ENCODE measurements at regions not wholly inside any gene's neighbourhood (a gene's known extent, or its start where the extent isn't known, plus 50 kb on each side); places are given as distances from the start of the nearest gene placed in this dataset.

GRCh38 chr13:107276936-107277335 lies 709.0 kb upstream of the ARGLU1 start:
- Mint-ChIP-seq H3K27ac (no peak overlapping the region), H3K4me3 (no peak overlapping the region), H3K27me3 (no peaks in the 10 kb centered on the region), H3K36me3 (ENCODE audit: low read depth) (no peaks in the 10 kb centered on the region), H3K9me3 (no peaks in the 10 kb centered on the region), H3K4me1 (no peaks in the 10 kb centered on the region)
- DNase-seq, result no peak
- POLR2A ChIA-PET, result no interaction called here
- CTCF ChIA-PET, result no interaction called here

GRCh38 chr13:107275945-107276614 lies 708.1 kb upstream of the ARGLU1 start:
- Mint-ChIP-seq H3K4me1 (no peaks in the 10 kb centered on the region), H3K27ac (no peak overlapping the region), H3K27me3 (no peaks in the 10 kb centered on the region), H3K9me3 (no peaks in the 10 kb centered on the region), H3K36me3 (ENCODE audit: low read depth) (no peaks in the 10 kb centered on the region), H3K4me3 (no peak overlapping the region)
- ChIA-PET POLR2A (no interaction called here), CTCF (interaction anchor here (0.6 kb wide), 1 partner anchor 17 kb away, joined by 3 read pairs; no protein-coding TSS in a partner anchor)
- DNase-seq, result no peak

GRCh38 chr13:107275312-107275711 lies 707.4 kb upstream of the ARGLU1 start:
- Mint-ChIP-seq H3K9me3 (no peaks in the 10 kb centered on the region), H3K4me1 (no peaks in the 10 kb centered on the region), H3K36me3 (ENCODE audit: low read depth) (no peaks in the 10 kb centered on the region), H3K27ac (no peak overlapping the region), H3K4me3 (no peak overlapping the region), H3K27me3 (no peaks in the 10 kb centered on the region)
- ChIA-PET CTCF (no interaction called here), POLR2A (no interaction called here)
- DNase-seq, result no peak

GRCh38 chr13:107271227-107271626 lies 703.3 kb upstream of the ARGLU1 start:
- POLR2A ChIA-PET, result no interaction called here
- no peaks in the 10 kb centered on the region for H3K27me3 Mint-ChIP-seq
- H3K4me1 Mint-ChIP-seq, result no peaks in the 10 kb centered on the region
- H3K36me3 Mint-ChIP-seq (ENCODE audit: low read depth), result no peaks in the 10 kb centered on the region
- H3K27ac Mint-ChIP-seq, result no peak overlapping the region
- peaks cover 5% of the 10 kb centered on the region for H3K9me3 Mint-ChIP-seq
- H3K4me3 Mint-ChIP-seq, result no peak overlapping the region
- CTCF ChIA-PET, result no interaction called here
- no peak for DNase-seq

- no peaks in the 10 kb centered on the region for H3K27me3 Mint-ChIP-seq
- no peak overlapping the region for H3K27ac Mint-ChIP-seq
- H3K36me3 Mint-ChIP-seq (ENCODE audit: low read depth), result no peaks in the 10 kb centered on the region
- no peaks in the 10 kb centered on the region for H3K4me1 Mint-ChIP-seq
- DNase-seq, result no peak
- peaks cover 7% of the 10 kb centered on the region for H3K9me3 Mint-ChIP-seq
- no peak overlapping the region for H3K4me3 Mint-ChIP-seq
- ChIA-PET CTCF (no interaction called here), POLR2A (no interaction called here)
These were observed 698.7 kb upstream of the ARGLU1 start for GRCh38 chr13:107266657-107267056.

- Mint-ChIP-seq H3K27ac (no peak overlapping the region), H3K9me3 (no peaks in the 10 kb centered on the region), H3K36me3 (ENCODE audit: low read depth) (no peaks in the 10 kb centered on the region), H3K4me3 (no peak overlapping the region), H3K27me3 (no peaks in the 10 kb centered on the region), H3K4me1 (no peaks in the 10 kb centered on the region)
- ChIA-PET CTCF (interaction anchor here (1.2 kb wide), 1 partner anchor 17 kb away, joined by 3 read pairs; no protein-coding TSS in a partner anchor), POLR2A (no interaction called here)
- no peak for DNase-seq
These were observed 690.8 kb upstream of the ARGLU1 start for GRCh38 chr13:107258599-107259187.

- ChIA-PET CTCF (no interaction called here), POLR2A (no interaction called here)
- Mint-ChIP-seq H3K27me3 (no peaks in the 10 kb centered on the region), H3K27ac (no peak overlapping the region), H3K4me1 (no peaks in the 10 kb centered on the region), H3K9me3 (no peaks in the 10 kb centered on the region), H3K36me3 (ENCODE audit: low read depth) (no peaks in the 10 kb centered on the region), H3K4me3 (no peak overlapping the region)
- DNase-seq, result no peak
These were observed 686.5 kb upstream of the ARGLU1 start for GRCh38 chr13:107254392-107254791.

- CTCF ChIA-PET, result no interaction called here
- Mint-ChIP-seq H3K27ac (no peak overlapping the region), H3K4me3 (no peak overlapping the region), H3K27me3 (no peaks in the 10 kb centered on the region), H3K9me3 (no peaks in the 10 kb centered on the region), H3K4me1 (no peaks in the 10 kb centered on the region), H3K36me3 (ENCODE audit: low read depth) (no peaks in the 10 kb centered on the region)
- no peak for DNase-seq
- POLR2A ChIA-PET, result no interaction called here
These were observed 684.5 kb upstream of the ARGLU1 start for GRCh38 chr13:107252428-107252827.

- Mint-ChIP-seq H3K9me3 (no peaks in the 10 kb centered on the region), H3K4me3 (no peak overlapping the region), H3K27me3 (no peaks in the 10 kb centered on the region), H3K36me3 (ENCODE audit: low read depth) (no peaks in the 10 kb centered on the region), H3K4me1 (no peaks in the 10 kb centered on the region), H3K27ac (no peak overlapping the region)
- ChIA-PET CTCF (no interaction called here), POLR2A (no interaction called here)
- no peak for DNase-seq
These were observed 684.1 kb upstream of the ARGLU1 start for GRCh38 chr13:107252021-107252420.

- CTCF ChIA-PET, result no interaction called here
- no peak overlapping the region for H3K4me3 Mint-ChIP-seq
- H3K27ac Mint-ChIP-seq, result no peak overlapping the region
- POLR2A ChIA-PET, result no interaction called here
- no peak for DNase-seq
- H3K27me3 Mint-ChIP-seq, result no peaks in the 10 kb centered on the region
- H3K9me3 Mint-ChIP-seq, result no peaks in the 10 kb centered on the region
- no peaks in the 10 kb centered on the region for H3K4me1 Mint-ChIP-seq
- H3K36me3 Mint-ChIP-seq (ENCODE audit: low read depth), result no peaks in the 10 kb centered on the region
These were observed 683.4 kb upstream of the ARGLU1 start for GRCh38 chr13:107251341-107251740.

GRCh38 chr13:107250628-107251027 lies 682.7 kb upstream of the ARGLU1 start:
- Mint-ChIP-seq H3K4me3 (no peak overlapping the region), H3K27me3 (no peaks in the 10 kb centered on the region), H3K27ac (no peak overlapping the region), H3K4me1 (no peaks in the 10 kb centered on the region), H3K36me3 (ENCODE audit: low read depth) (no peaks in the 10 kb centered on the region), H3K9me3 (no peaks in the 10 kb centered on the region)
- POLR2A ChIA-PET, result no interaction called here
- DNase-seq, result no peak
- CTCF ChIA-PET, result no interaction called here

- Mint-ChIP-seq H3K4me3 (no peak overlapping the region), H3K9me3 (no peaks in the 10 kb centered on the region), H3K27me3 (no peaks in the 10 kb centered on the region), H3K27ac (no peak overlapping the region), H3K36me3 (ENCODE audit: low read depth) (no peaks in the 10 kb centered on the region), H3K4me1 (no peaks in the 10 kb centered on the region)
- POLR2A ChIA-PET, result no interaction called here
- DNase-seq, result no peak
- CTCF ChIA-PET, result no interaction called here
These were observed 676.3 kb upstream of the ARGLU1 start for GRCh38 chr13:107244241-107244640.

- ChIA-PET POLR2A (no interaction called here), CTCF (no interaction called here)
- H3K27ac Mint-ChIP-seq, result no peak overlapping the region
- no peaks in the 10 kb centered on the region for H3K4me1 Mint-ChIP-seq
- H3K27me3 Mint-ChIP-seq, result no peaks in the 10 kb centered on the region
- H3K4me3 Mint-ChIP-seq, result no peak overlapping the region
- no peak for DNase-seq
- H3K9me3 Mint-ChIP-seq, result no peaks in the 10 kb centered on the region
- H3K36me3 Mint-ChIP-seq (ENCODE audit: low read depth), result no peaks in the 10 kb centered on the region
These were observed 674.2 kb upstream of the ARGLU1 start for GRCh38 chr13:107242138-107242537.

GRCh38 chr13:107241381-107241780 lies 673.4 kb upstream of the ARGLU1 start:
- DNase-seq, result no peak
- POLR2A ChIA-PET, result no interaction called here
- Mint-ChIP-seq H3K27ac (no peak overlapping the region), H3K4me1 (no peaks in the 10 kb centered on the region), H3K36me3 (ENCODE audit: low read depth) (no peaks in the 10 kb centered on the region), H3K4me3 (no peak overlapping the region), H3K27me3 (no peaks in the 10 kb centered on the region), H3K9me3 (no peaks in the 10 kb centered on the region)
- CTCF ChIA-PET, result no interaction called here
